ENCODE measurements at regions not wholly inside any gene's neighbourhood (a gene's known extent, or its start where the extent isn't known, plus 50 kb on each side); places are given as distances from the start of the nearest gene placed in this dataset.

- H3K4me3 ChIP-seq (ENCODE audit: low read depth, low read length), result no peak overlapping the region
- no peak for DNase-seq
- H3K9me3 ChIP-seq, result no peaks in the 10 kb centered on the region
- no peaks in the 10 kb centered on the region for H3K27me3 ChIP-seq
- TF ChIP-seq CTCF (IDR thresholded peaks at IDR 0.05; ENCODE audit: low read depth, low read length), result no peak
- no peaks in the 10 kb centered on the region for H3K36me3 ChIP-seq
- H3K4me1 ChIP-seq, result no peaks in the 10 kb centered on the region
Observed at GRCh38 chr5:57939335-57939734, 456.7 kb upstream of the ACTBL2 start.

- no peaks in the 10 kb centered on the region for H3K27me3 ChIP-seq
- no peaks in the 10 kb centered on the region for H3K9me3 ChIP-seq
- no peak for DNase-seq
- no peak overlapping the region for H3K4me3 ChIP-seq (ENCODE audit: low read depth, low read length)
- H3K4me1 ChIP-seq, result no peaks in the 10 kb centered on the region
- H3K36me3 ChIP-seq, result no peaks in the 10 kb centered on the region
- TF ChIP-seq CTCF (IDR thresholded peaks at IDR 0.05; ENCODE audit: low read depth, low read length), result no peak
Observed at GRCh38 chr5:57938174-57938557, 455.6 kb upstream of the ACTBL2 start.

GRCh38 chr5:57937501-57938173 is 455.0 kb upstream of the ACTBL2 start:
- Histone ChIP-seq H3K4me1 (no peaks in the 10 kb centered on the region), H3K36me3 (no peaks in the 10 kb centered on the region), H3K4me3 (ENCODE audit: low read depth, low read length) (no peak overlapping the region), H3K9me3 (no peaks in the 10 kb centered on the region), H3K27me3 (no peaks in the 10 kb centered on the region)
- DNase-seq, result no peak
- TF ChIP-seq CTCF (IDR thresholded peaks at IDR 0.05; ENCODE audit: low read depth, low read length), result no peak

- no peaks in the 10 kb centered on the region for H3K36me3 ChIP-seq
- TF ChIP-seq CTCF (IDR thresholded peaks at IDR 0.05; ENCODE audit: low read depth, low read length), result no peak
- DNase-seq, result no peak
- H3K9me3 ChIP-seq, result no peaks in the 10 kb centered on the region
- H3K4me3 ChIP-seq (ENCODE audit: low read depth, low read length), result no peak overlapping the region
- no peaks in the 10 kb centered on the region for H3K4me1 ChIP-seq
- no peaks in the 10 kb centered on the region for H3K27me3 ChIP-seq
Observed at GRCh38 chr5:57937025-57937424, 454.4 kb upstream of the ACTBL2 start.

GRCh38 chr5:57932761-57933160 is 450.1 kb upstream of the ACTBL2 start:
- Histone ChIP-seq H3K9me3 (no peaks in the 10 kb centered on the region), H3K36me3 (no peaks in the 10 kb centered on the region), H3K4me1 (no peaks in the 10 kb centered on the region), H3K27me3 (no peaks in the 10 kb centered on the region), H3K4me3 (ENCODE audit: low read depth, low read length) (no peak overlapping the region)
- no peak for DNase-seq
- no peak for TF ChIP-seq CTCF (IDR thresholded peaks at IDR 0.05; ENCODE audit: low read depth, low read length)

GRCh38 chr5:57931807-57932206 is 449.2 kb upstream of the ACTBL2 start:
- H3K9me3 ChIP-seq, result no peaks in the 10 kb centered on the region
- TF ChIP-seq CTCF (IDR thresholded peaks at IDR 0.05; ENCODE audit: low read depth, low read length), result no peak
- no peaks in the 10 kb centered on the region for H3K27me3 ChIP-seq

More at GRCh38 chr5:57931807-57932206, 449.2 kb upstream of the ACTBL2 start:
- H3K4me3 ChIP-seq (ENCODE audit: low read depth, low read length), result no peak overlapping the region
- no peak for DNase-seq
- no peaks in the 10 kb centered on the region for H3K4me1 ChIP-seq
- no peaks in the 10 kb centered on the region for H3K36me3 ChIP-seq
